SK-N-SH (cell line): ENCODE measurements at regions not wholly inside any gene's neighbourhood (a gene's known extent, or its start where the extent isn't known, plus 50 kb on each side); places are given as distances from the start of the nearest gene placed in this dataset.

Experiments used
- CTCF ChIA-PET: fragments of 300-600, 350-600 bp; formaldehyde crosslinking; extraction: SDS; loops from one replicate; lab custom pipeline; 2021; lab: Yijun Ruan, JAX
- POLR2A ChIA-PET: fragments of 350-600 bp; sonication (Branson Sonifier 250); formaldehyde crosslinking; extraction: SDS; loops from one replicate; lab custom pipeline; 2020; ENCODE audit warnings: antibody characterized with exemption, inconsistent platforms; lab: Yijun Ruan, JAX
- DNase-seq: peaks from one replicate; pipeline ENCODE4 v3.0.0; 2012
- H2AFZ ChIP-seq: fragments of 200-600 bp; sonication (generic); 2 replicates; pipeline ENCODE4 v1.8.1; 2016; ENCODE audit warnings: antibody characterized with exemption, mild to moderate bottlenecking, low read depth
- H3F3A ChIP-seq: fragments of 200-600 bp; sonication (generic); replicated peaks from 2 replicates; pipeline ENCODE3; 2016; ENCODE audit warnings: antibody characterized with exemption, mild to moderate bottlenecking; ENCODE audit not compliant: insufficient read depth
- H3K27ac ChIP-seq, 2 experiments: fragments of 200-500 bp in 1 of 2; fragments of 200-600 bp in 1 of 2; sonication (Bioruptor generic) in 1 of 2; sonication (generic), shearing (Covaris generic) in 1 of 2; 2 replicates each; pipeline versions ENCODE4 v1.5.1 to v1.6.1; 2014 to 2016; ENCODE audit warnings: low read depth in 2 of 2, inconsistent platforms in 1 of 2, low read length in 1 of 2, mild to moderate bottlenecking in 1 of 2, mixed read lengths in 1 of 2
- H3K27me3 ChIP-seq: fragments of 200-600 bp; sonication (generic), shearing (Covaris generic); 2 replicates; pipeline ENCODE4 v1.6.1; 2016; ENCODE audit warnings: mixed run types; ENCODE audit not compliant: insufficient read depth
- H3K36me3 ChIP-seq, 2 experiments: fragments of 200-500 bp in 1 of 2; fragments of 200-600 bp in 1 of 2; sonication (Bioruptor generic) in 1 of 2; sonication (generic) in 1 of 2; replicated peaks in 1 of 2; 2 replicates each; pipeline versions ENCODE3 to v1.5.1; 2014 to 2016; ENCODE audit warnings: low read length in 1 of 2, mild to moderate bottlenecking in 1 of 2; ENCODE audit not compliant: insufficient read depth in 2 of 2, control insufficient read depth in 1 of 2
- H3K4me1 ChIP-seq, 2 experiments: fragments of 200-500 bp in 1 of 2; fragments of 200-600 bp in 1 of 2; sonication (Bioruptor generic) in 1 of 2; sonication (generic), shearing (Covaris generic) in 1 of 2; 2 replicates each; pipeline versions ENCODE4 v1.5.1 to v1.6.1; 2014 to 2016; ENCODE audit warnings: low read depth in 1 of 2, low read length in 1 of 2, mixed run types in 1 of 2; ENCODE audit not compliant: insufficient read depth in 2 of 2, control insufficient read depth in 1 of 2
- H3K4me2 ChIP-seq: fragments of 200-600 bp; sonication (generic), shearing (Covaris generic); 2 replicates; pipeline ENCODE4 v1.6.1; 2017; ENCODE audit warnings: mixed run types
- H3K4me3 ChIP-seq, 2 experiments: fragments of 200-500 bp in 1 of 2; fragments of 200-600 bp in 1 of 2; sonication (Bioruptor generic) in 1 of 2; sonication (generic), shearing (Covaris generic) in 1 of 2; 2 replicates each; pipeline versions ENCODE4 v1.5.1 to v1.8.1; 2014 to 2016; ENCODE audit warnings: low read depth in 2 of 2, inconsistent platforms in 1 of 2, low read length in 1 of 2, mild to moderate bottlenecking in 1 of 2, mixed read lengths in 1 of 2, moderate library complexity in 1 of 2
- H3K79me2 ChIP-seq: fragments of 200-600 bp; sonication (generic); 2 replicates; pipeline ENCODE4 v1.8.1; 2017; ENCODE audit warnings: mild to moderate bottlenecking; ENCODE audit not compliant: insufficient read depth
- H3K9ac ChIP-seq: fragments of 200-600 bp; sonication (generic); 2 replicates; pipeline ENCODE4 v1.6.1; 2017; ENCODE audit warnings: mixed run types
- H3K9me2 ChIP-seq: fragments of 200-600 bp; sonication (generic); 2 replicates; pipeline ENCODE4 v1.6.1; 2017; ENCODE audit warnings: mixed run types
- H3K9me3 ChIP-seq: fragments of 200-600 bp; sonication (generic); 2 replicates; pipeline ENCODE4 v1.6.1; 2017; ENCODE audit warnings: mixed run types, mild to moderate bottlenecking, moderate library complexity
- H4K20me1 ChIP-seq: fragments of 200-600 bp; sonication (generic); 2 replicates; pipeline ENCODE4 v1.6.1; 2017; ENCODE audit warnings: mild to moderate bottlenecking, mixed run types; ENCODE audit not compliant: insufficient read depth
- CHD2 ChIP-seq: fragments of 150-350 bp; IDR thresholded peaks from 2 replicates; pipeline ENCODE4 v1.6.1; 2018; ENCODE audit warnings: low read length; ENCODE audit not compliant: partially characterized antibody
- ELF1 ChIP-seq: IDR thresholded peaks from 2 replicates; pipeline ENCODE4 v1.4.0; 2012
- EZH2phosphoT487 ChIP-seq: fragments of 200-600 bp; sonication (generic); IDR thresholded peaks from 2 replicates; pipeline ENCODE4 v1.6.1; 2017; ENCODE audit warnings: low read depth, mixed run types, mild to moderate bottlenecking, antibody characterized with exemption, moderate library complexity, borderline replicate concordance
- FOSL2 ChIP-seq: IDR thresholded peaks from 2 replicates; pipeline ENCODE4 v1.4.0; 2012; ENCODE audit warnings: low read depth, mild to moderate bottlenecking, moderate library complexity, borderline replicate concordance
- FOXM1 ChIP-seq: IDR thresholded peaks from 2 replicates; pipeline ENCODE4 v1.4.0; 2012; ENCODE audit warnings: low read depth, mild to moderate bottlenecking
- GABPA ChIP-seq: IDR thresholded peaks from 2 replicates; pipeline ENCODE4 v1.4.0; 2012; ENCODE audit warnings: low read depth, mild to moderate bottlenecking
- GATA2 ChIP-seq: sonication (generic); formaldehyde crosslinking; IDR thresholded peaks from 2 replicates; pipeline ENCODE4 v1.5.0; 2020; ENCODE audit warnings: mild to moderate bottlenecking, missing genetic modification reagents
- IRF3 ChIP-seq: fragments of 150-350 bp; IDR thresholded peaks from 2 replicates; pipeline ENCODE4 v1.6.1; 2016; ENCODE audit warnings: mild to moderate bottlenecking, low read depth, low read length
- JUND ChIP-seq: IDR thresholded peaks from 2 replicates; pipeline ENCODE4 v1.4.0; 2012
- MAX ChIP-seq: IDR thresholded peaks from 2 replicates; pipeline ENCODE4 v1.4.0; 2012; ENCODE audit warnings: low read depth
- MXI1 ChIP-seq: IDR thresholded peaks from 2 replicates; pipeline ENCODE4 v1.6.1; 2012; ENCODE audit warnings: mild to moderate bottlenecking, low read depth, low read length, improper control_type of control experiment
- NRF1 ChIP-seq: IDR thresholded peaks from 2 replicates; pipeline ENCODE4 v1.6.1; 2012; ENCODE audit warnings: low read depth, mild to moderate bottlenecking, low read length
- RCOR1 ChIP-seq: fragments of 150-350 bp; IDR thresholded peaks from 2 replicates; pipeline ENCODE4 v1.6.1; 2017; ENCODE audit warnings: antibody characterized with exemption, low read length
- RFX5 ChIP-seq: IDR thresholded peaks from 2 replicates; pipeline ENCODE4 v1.6.1; 2012; ENCODE audit warnings: mild to moderate bottlenecking, improper control_type of control experiment, low read length
- TAF1 ChIP-seq: IDR thresholded peaks from 2 replicates; pipeline ENCODE4 v1.6.1; 2012; ENCODE audit warnings: low read depth, mild to moderate bottlenecking, low read length, moderate library complexity, borderline replicate concordance
- TCF12 ChIP-seq: IDR thresholded peaks from 2 replicates; pipeline ENCODE4 v1.4.0; 2012
- USF1 ChIP-seq: IDR thresholded peaks from 2 replicates; pipeline ENCODE4 v1.4.0; 2012; ENCODE audit warnings: low read depth, borderline replicate concordance
- ZBTB33 ChIP-seq: IDR thresholded peaks from 2 replicates; pipeline ENCODE4 v1.4.0; 2012; ENCODE audit warnings: low read depth, borderline replicate concordance
- WGBS: methylation state at CpG from one replicate; pipeline ENCODE4 v1.1.6; 2017; ENCODE audit warnings: low lambda C conversion rate; 5-methylcytosine and 5-hydroxymethylcytosine counted together

- TF ChIP-seq USF1 = no peak
- no peak for TF ChIP-seq FOXM1
- no peak for TF ChIP-seq GABPA
- TF ChIP-seq EZH2phosphoT487 = no peak
- no peak for TF ChIP-seq MAX
- no peak for TF ChIP-seq ZBTB33
- TF ChIP-seq ELF1 = no peak
- no peak for TF ChIP-seq TAF1
- TF ChIP-seq JUND = no peak
- TF ChIP-seq TCF12 = peak; percentile 5; the same call in 1 of the 2 replicates
These were observed 374.1 kb downstream of the FBXW7 start (continued) for GRCh38 chr4:152161676-152162330.

GRCh38 chr4:152160225-152160800 is 375.6 kb downstream of the FBXW7 start:
- TF ChIP-seq IRF3 (no peak), CHD2 (no peak), NRF1 (no peak), TAF1 (no peak), FOSL2 (no peak), MXI1 (no peak), RFX5 (no peak), GABPA (no peak), USF1 (no peak), GATA2 (CRISPR knock-in tag) (no peak), RCOR1 (no peak)
- H3F3A ChIP-seq = peaks cover 5% of the 10 kb centered on the region
- no peak overlapping the region for H3K27ac ChIP-seq
- CTCF ChIA-PET = interaction anchor here (0.7 to 1.0 kb wide), 3 partner anchors 16 to 248 kb away, joined by 3 read pairs; no protein-coding TSS in a partner anchor
- no peak overlapping the region for H2AFZ ChIP-seq
- H3K27me3 ChIP-seq = no peaks in the 10 kb centered on the region
- POLR2A ChIA-PET = no interaction called here
- DNase-seq = no peak
- no peak overlapping the region for H3K4me2 ChIP-seq
- WGBS = 84% methylated on average over 12 of the region's 13 CpGs
- no peak overlapping the region for H3K4me3 ChIP-seq
- no peaks in the 10 kb centered on the region for H3K9me2 ChIP-seq
- H3K79me2 ChIP-seq = no peaks in the 10 kb centered on the region
- H4K20me1 ChIP-seq = no peaks in the 10 kb centered on the region
- H3K9ac ChIP-seq = no peak overlapping the region
- H3K36me3 ChIP-seq = no peaks in the 10 kb centered on the region
- H3K4me1 ChIP-seq = peaks cover 2 to 13% of the 10 kb centered on the region in 2 experiments; a peak in 3 of 4 replicates
- H3K9me3 ChIP-seq = no peaks in the 10 kb centered on the region
